Psoas muscle (tissue), 7 donors: ENCODE measurements at regions not wholly inside any gene's neighbourhood (a gene's known extent, or its start where the extent isn't known, plus 50 kb on each side); places are given as distances from the start of the nearest gene placed in this dataset.

Experiments used
- ATAC-seq, 4 donors: fragments of 200-7000 bp; cut with Tn5 transposase; one replicate each; pipeline ENCODE4 v1.9.1; 2020; ENCODE audit warnings: moderate library complexity in 3 of 4, mild to moderate bottlenecking in 2 of 4
- DNase-seq, 2 donors: peaks; one replicate each; pipeline ENCODE4 v3.0.0-alpha.2; 2020
- H3K27ac ChIP-seq: fragments of 200-600 bp; one replicate; pipeline ENCODE4 v1.8.0; 2022
- H3K27me3 ChIP-seq, 3 donors: fragments of 200-600 bp in 1 of 3; one replicate each; pipeline versions ENCODE4 v1.6.1 to v1.8.0; 2013 to 2022; ENCODE audit warnings: low read length in 2 of 3, mild to moderate bottlenecking in 2 of 3, moderate library complexity in 1 of 3; ENCODE audit not compliant: insufficient read depth in 3 of 3
- H3K36me3 ChIP-seq, 2 donors: fragments of 200-600 bp in 1 of 2; one replicate each; pipeline versions ENCODE4 v1.6.1 to v1.8.0; 2013 to 2022; ENCODE audit warnings: low read depth in 1 of 2, mild to moderate bottlenecking in 1 of 2, moderate library complexity in 1 of 2; ENCODE audit not compliant: insufficient read depth in 1 of 2
- H3K4me1 ChIP-seq: fragments of 200-600 bp; one replicate; pipeline ENCODE4 v1.8.0; 2022
- H3K4me3 ChIP-seq: fragments of 200-600 bp; one replicate; pipeline ENCODE4 v1.8.0; 2022; ENCODE audit warnings: mild to moderate bottlenecking
- H3K9me3 ChIP-seq: fragments of 200-600 bp; one replicate; pipeline ENCODE4 v1.8.0; 2022
- CTCF ChIP-seq: fragments of 200-600 bp; IDR thresholded peaks from one replicate; pipeline ENCODE4 v1.8.0; 2022; ENCODE audit warnings: antibody characterized with exemption
- WGBS, 3 donors: extraction: QIAGEN DNeasy Blood & Tissue Kit; methylation state at CpG; one replicate each; pipeline versions ENCODE4 v1.1.6 to v1.1.7; 2013; 5-methylcytosine and 5-hydroxymethylcytosine counted together
- intact Hi-C, 2 donors: fragments of 100-400 bp; cut with DNase I; formaldehyde crosslinking; loops; one replicate each; pipeline versions ENCODE4 v1.11.0 to v1.14.2; 2022
- donor health status: healthy with polysubstance abuse.
- donor health status: DM: no; HTN: no; CAD: no; lungs with moderate emphysema.
- donor health status: Bipolar disorder and iron deficiency.
- donor health status: healthy.
- donor health status: DM: yes; HTN: yes; CAD: no.
- donor health status: DM: no; HTN: no; CAD: no.
- donor health status: DM: yes; HTN: yes; CAD: no.

- no peak for DNase-seq
- no peaks in the 10 kb centered on the region for H3K27me3 ChIP-seq
- H3K4me3 ChIP-seq = no peak overlapping the region
- no peak for TF ChIP-seq CTCF
- intact Hi-C loops = no loop called here
- no peak overlapping the region for H3K27ac ChIP-seq
- WGBS, 3 donors = 80 to 95% (median 85%) methylated on average over 1 of the region's 1 CpG
- no peaks in the 10 kb centered on the region for H3K36me3 ChIP-seq
- ATAC-seq = no peak
- no peaks in the 10 kb centered on the region for H3K4me1 ChIP-seq
- H3K9me3 ChIP-seq = no peaks in the 10 kb centered on the region
These were observed 534.5 kb downstream of the OMA1 start for GRCh38 chr1:58011978-58012377.

- intact Hi-C loops = no loop called here
These were observed 540.0 kb downstream of the OMA1 start for GRCh38 chr1:58006421-58007046.

GRCh38 chr1:58005212-58005611, 541.3 kb downstream of the OMA1 start:
- peaks cover 0 to 4% (median 0%) of the 10 kb centered on the region in 3 donors for H3K27me3 ChIP-seq
- 31 to 42% (median 37%) methylated on average over 2 of the region's 2 CpGs for WGBS, 3 donors
- H3K36me3 ChIP-seq = no peaks in the 10 kb centered on the region
- DNase-seq = no peak
- no peak for TF ChIP-seq CTCF
- H3K9me3 ChIP-seq = no peaks in the 10 kb centered on the region
- H3K27ac ChIP-seq = no peak overlapping the region
- ATAC-seq = no peak
- no peak overlapping the region for H3K4me3 ChIP-seq
- intact Hi-C loops = no loop called here
- no peaks in the 10 kb centered on the region for H3K4me1 ChIP-seq

More at GRCh38 chr1:58006421-58007046, 540.0 kb downstream of the OMA1 start:
- no peaks in the 10 kb centered on the region for H3K36me3 ChIP-seq
- 74 to 83% (median 78%) methylated on average over 4 of the region's 4 CpGs for WGBS, 3 donors
- TF ChIP-seq CTCF = no peak
- no peak overlapping the region for H3K4me3 ChIP-seq
- H3K27me3 ChIP-seq = peaks cover 0 to 4% (median 0%) of the 10 kb centered on the region in 3 donors
- no peak for ATAC-seq
- no peak for DNase-seq
- H3K4me1 ChIP-seq = no peaks in the 10 kb centered on the region
- H3K27ac ChIP-seq = no peak overlapping the region
- H3K9me3 ChIP-seq = no peaks in the 10 kb centered on the region

GRCh38 chr1:58003988-58004387, 542.5 kb downstream of the OMA1 start:
- Histone ChIP-seq H3K36me3 (no peaks in the 10 kb centered on the region), H3K4me3 (no peak overlapping the region), H3K4me1 (no peaks in the 10 kb centered on the region), H3K27ac (no peak overlapping the region), H3K9me3 (no peaks in the 10 kb centered on the region), H3K27me3 (peaks cover 0 to 4% (median 0%) of the 10 kb centered on the region in 3 donors)
- DNase-seq (no peak), ATAC-seq (no peak)
- 79 to 87% (median 81%) methylated on average over 3 of the region's 3 CpGs for WGBS, 3 donors
- no peak for TF ChIP-seq CTCF
- intact Hi-C loops = no loop called here

GRCh38 chr1:58003059-58003458, 543.5 kb downstream of the OMA1 start:
- 83 to 90% (median 83%) methylated on average over 3 of the region's 3 CpGs for WGBS, 3 donors
- intact Hi-C loops = no loop called here
- no peak for ATAC-seq

More at GRCh38 chr1:58003059-58003458, 543.5 kb downstream of the OMA1 start:
- TF ChIP-seq CTCF = no peak
- peaks cover 0 to 4% (median 0%) of the 10 kb centered on the region in 3 donors for H3K27me3 ChIP-seq
- no peaks in the 10 kb centered on the region for H3K9me3 ChIP-seq
- no peak overlapping the region for H3K4me3 ChIP-seq
- no peaks in the 10 kb centered on the region for H3K4me1 ChIP-seq
- H3K36me3 ChIP-seq = no peaks in the 10 kb centered on the region
- DNase-seq = no peak
- H3K27ac ChIP-seq = no peak overlapping the region
